H1 (cell line): ENCODE measurements at regions not wholly inside any gene's neighbourhood (a gene's known extent, or its start where the extent isn't known, plus 50 kb on each side); places are given as distances from the start of the nearest gene placed in this dataset.

Experiments
- CTCF ChIA-PET: fragments of 300-600 bp; sonication (Branson Sonifier 250); formaldehyde crosslinking; loops from one replicate; lab custom pipeline; 2021; ENCODE audit not compliant: partially characterized antibody; lab: Charles Lee
- POLR2A ChIA-PET: fragments of 300-600 bp; sonication (Branson Sonifier 250); formaldehyde crosslinking; loops from one replicate; lab custom pipeline; 2021; ENCODE audit warnings: inconsistent platforms; ENCODE audit not compliant: partially characterized antibody; lab: Charles Lee
- DNase-seq, 2 experiments: peaks; one replicate each; pipeline versions ENCODE4 v3.0.0 to v3.0.0-alpha.2; 2010 to 2022; ENCODE audit warnings: low spot score in 2 of 2, low read depth in 1 of 2, mixed read lengths in 1 of 2
- FAIRE-seq: peaks from 2 replicates; lab custom pipeline; 2011; peaks lifted over from hg19 to GRCh38; lab: Jason Lieb, UNC
- H2AFZ ChIP-seq: 2 replicates; pipeline ENCODE4 v1.8.1; 2012; ENCODE audit warnings: low read length, inconsistent platforms
- H2AK5ac ChIP-seq: 2 replicates; pipeline ENCODE4 v1.6.1; 2013; ENCODE audit warnings: low read depth, low read length
- H2BK120ac ChIP-seq: replicated peaks from 2 replicates; pipeline ENCODE3; 2013; ENCODE audit warnings: low read depth, low read length, inconsistent platforms
- H2BK12ac ChIP-seq: 2 replicates; pipeline ENCODE4 v1.6.1; 2013; ENCODE audit warnings: low read depth, low read length
- H2BK15ac ChIP-seq: 2 replicates; pipeline ENCODE4 v1.6.1; 2013; ENCODE audit warnings: low read length
- H2BK20ac ChIP-seq: 2 replicates; pipeline ENCODE4 v1.6.1; 2013; ENCODE audit warnings: low read length
- H2BK5ac ChIP-seq: 2 replicates; pipeline ENCODE4 v1.6.1; 2013; ENCODE audit warnings: low read depth, low read length
- H3K14ac ChIP-seq: 2 replicates; pipeline ENCODE4 v1.6.1; 2013; ENCODE audit warnings: inconsistent platforms; ENCODE audit not compliant: insufficient read length
- H3K18ac ChIP-seq: 2 replicates; pipeline ENCODE4 v1.6.1; 2013; ENCODE audit warnings: low read length; ENCODE audit errors: extremely low read depth
- H3K23ac ChIP-seq: 2 replicates; pipeline ENCODE4 v1.6.1; 2013; ENCODE audit warnings: inconsistent platforms; ENCODE audit not compliant: insufficient read length
- H3K23me2 ChIP-seq: 2 replicates; pipeline ENCODE4 v1.6.1; 2013; ENCODE audit warnings: low read depth, low read length
- H3K27ac ChIP-seq: 2 replicates; pipeline ENCODE4 v1.6.1; 2011; ENCODE audit warnings: low read depth, low read length, inconsistent platforms
- H3K27me3 ChIP-seq, 4 experiments: replicated peaks in 1 of 4; 1 replicate in 1 of 4; 2 replicates in 3 of 4; pipeline versions ENCODE4 v1.6.1 to v1.8.1; 2011 to 2013; ENCODE audit warnings: low read length in 3 of 4, mild to moderate bottlenecking in 3 of 4, inconsistent platforms in 2 of 4, mixed read lengths in 2 of 4, moderate library complexity in 1 of 4; ENCODE audit not compliant: control insufficient read depth in 3 of 4, insufficient read depth in 3 of 4; ENCODE audit errors: extremely low read depth in 1 of 4
- H3K36me3 ChIP-seq, 4 experiments: 2 replicates each; pipeline versions ENCODE4 v1.6.1 to v1.8.1; 2011 to 2013; ENCODE audit warnings: mild to moderate bottlenecking in 4 of 4, low read length in 3 of 4, moderate library complexity in 2 of 4, control low read depth in 1 of 4, inconsistent platforms in 1 of 4; ENCODE audit not compliant: insufficient read depth in 4 of 4, control insufficient read depth in 2 of 4
- H3K4ac ChIP-seq: replicated peaks from 2 replicates; pipeline ENCODE3; 2013; ENCODE audit warnings: low read length, low read depth, mixed read lengths, inconsistent platforms; ENCODE audit not compliant: insufficient read length
- H3K4me1 ChIP-seq, 4 experiments: replicated peaks in 1 of 4; 1 replicate in 1 of 4; 2 replicates in 3 of 4; pipeline versions ENCODE4 v1.6.1 to v1.8.1; 2011 to 2013; ENCODE audit warnings: low read length in 3 of 4, inconsistent platforms in 2 of 4, mixed read lengths in 1 of 4; ENCODE audit not compliant: insufficient read depth in 4 of 4, control insufficient read depth in 3 of 4
- H3K4me2 ChIP-seq, 2 experiments: 2 replicates each; pipeline versions ENCODE4 v1.6.1 to v1.8.1; 2011 to 2013; ENCODE audit warnings: low read depth in 2 of 2, low read length in 2 of 2, control low read depth in 1 of 2, inconsistent platforms in 1 of 2, mild to moderate bottlenecking in 1 of 2; ENCODE audit not compliant: insufficient read depth in 1 of 2
- H3K4me3 ChIP-seq, 4 experiments: fragments of 200-600, 300-600 bp in 1 of 4; sonication (generic), shearing (Covaris generic), sonication (Bioruptor Twin) in 1 of 4; 2 replicates each; pipeline versions ENCODE4 v1.5.1 to v1.8.1; 2011 to 2016; ENCODE audit warnings: low read length in 4 of 4, low read depth in 3 of 4, control low read depth in 2 of 4, inconsistent platforms in 2 of 4, mild to moderate bottlenecking in 2 of 4, mixed read lengths in 1 of 4, moderate library complexity in 1 of 4; ENCODE audit not compliant: insufficient read depth in 2 of 4; ENCODE audit errors: extremely low read depth in 1 of 4
- H3K56ac ChIP-seq: replicated peaks from 2 replicates; pipeline ENCODE3; 2013; ENCODE audit warnings: low read depth, mild to moderate bottlenecking, mixed read lengths, low read length, inconsistent platforms; ENCODE audit not compliant: insufficient read length
- H3K79me1 ChIP-seq: 2 replicates; pipeline ENCODE4 v1.6.1; 2013; ENCODE audit warnings: low read depth, low read length, control low read depth
- H3K79me2 ChIP-seq, 2 experiments: 2 replicates each; pipeline versions ENCODE4 v1.6.1 to v1.8.1; 2012 to 2013; ENCODE audit warnings: low read length in 2 of 2, mild to moderate bottlenecking in 2 of 2, inconsistent platforms in 1 of 2; ENCODE audit not compliant: insufficient read depth in 2 of 2, control insufficient read depth in 1 of 2
- H3K9ac ChIP-seq, 4 experiments: replicated peaks in 1 of 4; 1 replicate in 1 of 4; 2 replicates in 3 of 4; pipeline versions ENCODE4 v1.6.1 to v1.8.1; 2011 to 2013; ENCODE audit warnings: low read depth in 3 of 4, low read length in 3 of 4, control low read depth in 2 of 4, mild to moderate bottlenecking in 2 of 4, moderate library complexity in 2 of 4, inconsistent platforms in 1 of 4; ENCODE audit errors: extremely low read depth in 1 of 4
- H3K9me3 ChIP-seq, 2 experiments: 2 replicates each; pipeline versions ENCODE4 v1.6.1 to v1.8.1; 2012 to 2013; ENCODE audit warnings: mild to moderate bottlenecking in 2 of 2, moderate library complexity in 2 of 2, control low read depth in 1 of 2, inconsistent platforms in 1 of 2, low read depth in 1 of 2, low read length in 1 of 2, mixed read lengths in 1 of 2; ENCODE audit not compliant: insufficient read depth in 2 of 2
- H4K20me1 ChIP-seq, 2 experiments: replicated peaks in 1 of 2; 2 replicates each; pipeline versions ENCODE3 to v1.8.1; 2011 to 2013; ENCODE audit warnings: inconsistent platforms in 2 of 2, low read length in 2 of 2, mild to moderate bottlenecking in 1 of 2; ENCODE audit not compliant: insufficient read depth in 2 of 2, control insufficient read depth in 1 of 2
- H4K5ac ChIP-seq: 2 replicates; pipeline ENCODE4 v1.6.1; 2013; ENCODE audit warnings: low read length, low read depth, mixed read lengths, inconsistent platforms; ENCODE audit not compliant: insufficient read length
- H4K8ac ChIP-seq: 2 replicates; pipeline ENCODE4 v1.8.0; 2013; ENCODE audit warnings: mild to moderate bottlenecking, moderate library complexity, low read length, inconsistent platforms; ENCODE audit not compliant: insufficient read depth; ENCODE audit errors: extremely low read depth
- H4K91ac ChIP-seq: replicated peaks from 2 replicates; pipeline ENCODE3; 2013; ENCODE audit warnings: low read length, mixed read lengths, inconsistent platforms; ENCODE audit not compliant: insufficient read length
- BCL11A ChIP-seq, 2 experiments: IDR thresholded peaks; one replicate each; pipeline ENCODE4 v1.6.1; 2011; ENCODE audit warnings: low read depth in 2 of 2, low read length in 2 of 2, mild to moderate bottlenecking in 2 of 2
- CBX5 ChIP-seq: fragments of 300-800, 300-1000 bp; sonication (generic); IDR thresholded peaks from 2 replicates; pipeline ENCODE4 v1.7.1; 2016; ENCODE audit warnings: antibody characterized with exemption, low read length, low read depth
- CBX8 ChIP-seq: fragments of 300-800, 300-1000 bp; sonication (generic); IDR thresholded peaks from 2 replicates; pipeline ENCODE4 v1.7.1; 2016; ENCODE audit warnings: low read depth, low read length, borderline replicate concordance
- EP300 ChIP-seq, 2 experiments: IDR thresholded peaks; 1 replicate in 1 of 2; 2 replicates in 1 of 2; pipeline ENCODE4 v1.6.1; 2011 to 2012; ENCODE audit warnings: low read depth in 2 of 2, low read length in 2 of 2, mild to moderate bottlenecking in 2 of 2, borderline replicate concordance in 1 of 2, inconsistent platforms in 1 of 2, moderate library complexity in 1 of 2
- GTF2F1 ChIP-seq: IDR thresholded peaks from 2 replicates; pipeline ENCODE4 v1.6.1; 2012; ENCODE audit warnings: low read depth, low read length, improper control_type of control experiment, borderline replicate concordance
- HDAC6 ChIP-seq: IDR thresholded peaks from one replicate; pipeline ENCODE4 v1.7.1; 2012; ENCODE audit warnings: low read depth, mild to moderate bottlenecking, inconsistent platforms, low read length, moderate library complexity
- RNF2 ChIP-seq: fragments of 200-900, 300-1000 bp; sonication (generic); IDR thresholded peaks from 2 replicates; pipeline ENCODE4 v1.7.1; 2016; ENCODE audit warnings: borderline replicate concordance, low read depth, mild to moderate bottlenecking, antibody characterized with exemption, low read length; ENCODE audit not compliant: poor library complexity, severe bottlenecking; ENCODE audit errors: missing control alignments
- SIN3A ChIP-seq, 2 experiments: IDR thresholded peaks in 1 of 2; conservative IDR thresholded peaks in 1 of 2; 2 replicates each; pipeline ENCODE4 v1.6.1; 2011 to 2012; ENCODE audit warnings: low read length in 2 of 2, improper control_type of control experiment in 1 of 2, low read depth in 1 of 2, mild to moderate bottlenecking in 1 of 2
- SP4 ChIP-seq: IDR thresholded peaks from 2 replicates; pipeline ENCODE4 v1.6.1; 2012; ENCODE audit warnings: low read length, inconsistent platforms
- TCF12 ChIP-seq: IDR thresholded peaks from 2 replicates; pipeline ENCODE4 v1.6.1; 2011; ENCODE audit warnings: low read depth, mild to moderate bottlenecking, low read length
- TEAD4 ChIP-seq: IDR thresholded peaks from 2 replicates; pipeline ENCODE4 v1.6.1; 2012; ENCODE audit warnings: low read depth, low read length, inconsistent platforms, mixed read lengths
- USF2 ChIP-seq: IDR thresholded peaks from 2 replicates; pipeline ENCODE4 v1.6.1; 2011; ENCODE audit warnings: low read length, improper control_type of control experiment
- YY1 ChIP-seq: IDR thresholded peaks from 2 replicates; pipeline ENCODE4 v1.6.1; 2011; ENCODE audit warnings: low read depth, mild to moderate bottlenecking, low read length
- WGBS, 2 experiments: shearing (Covaris generic) in 1 of 2; methylation state at CpG; one replicate each; pipeline versions ENCODE4 v1.1.6 to v1.1.7; 2013 to 2015; ENCODE audit warnings: low lambda C conversion rate in 2 of 2, mixed read lengths in 2 of 2, inconsistent platforms in 1 of 2, low coverage in 1 of 2, missing lambda C conversion rate in 1 of 2; ENCODE audit not compliant: insufficient replicate concordance in 2 of 2, insufficient coverage in 1 of 2, insufficient read length in 1 of 2; ENCODE audit errors: extremely low coverage in 1 of 2, missing lambda C conversion rate in 1 of 2; 5-methylcytosine and 5-hydroxymethylcytosine counted together

GRCh38 chr5:38105801-38106200 is 152.6 kb upstream of the EGFLAM start:
- H3K4ac ChIP-seq: no peak overlapping the region
- H2BK20ac ChIP-seq: peak overlapping the region; percentile 56; the same call in 1 of the 2 replicates
- POLR2A ChIA-PET: no interaction called here
- H3K23me2 ChIP-seq: peaks cover 2% of the 10 kb centered on the region; the same call in 1 of the 2 replicates
- H3K14ac ChIP-seq: no peak overlapping the region
- no peak overlapping the region for H4K5ac ChIP-seq
- no peak overlapping the region for H3K4me2 ChIP-seq
- H2AK5ac ChIP-seq: peak overlapping the region; percentile 19; the same call in 1 of the 2 replicates
- no peak overlapping the region for H4K8ac ChIP-seq
- H4K91ac ChIP-seq: no peak overlapping the region
- peaks cover 1 to 12% (median 7%) of the 10 kb centered on the region in 4 experiments; a peak in 3 of 7 replicates for H3K4me1 ChIP-seq
- H3K9me3 ChIP-seq: no peaks in the 10 kb centered on the region
- FAIRE-seq (no peak), DNase-seq (no peak)
- no peaks in the 10 kb centered on the region for H3K36me3 ChIP-seq
- no peaks in the 10 kb centered on the region for H3K79me2 ChIP-seq
- no peaks in the 10 kb centered on the region for H4K20me1 ChIP-seq
- no peak overlapping the region for H2AFZ ChIP-seq
- H2BK12ac ChIP-seq: peak overlapping the region; percentile 32; the same call in 1 of the 2 replicates
- 0 out of 2 replicates have a peak overlapping the region, but pooled peaks have one; percentile 40 for H2BK15ac ChIP-seq
- no peak overlapping the region for H3K56ac ChIP-seq
- H3K27me3 ChIP-seq: peaks cover 0 to 2% (median under 1%) of the 10 kb centered on the region in 4 experiments; a peak in 2 of 7 replicates
- WGBS, 2 experiments: 95% methylated on average over 4 of the region's 4 CpGs; no CpG with 5 or more reads in 1 of the 2 experiments
- H3K18ac ChIP-seq: no peak overlapping the region
- H2BK5ac ChIP-seq: peak overlapping the region; percentile 67; the same call in 1 of the 2 replicates
- no peak overlapping the region for H3K23ac ChIP-seq
- H3K4me3 ChIP-seq: no peak overlapping the region
- no peak overlapping the region for H3K9ac ChIP-seq
- H3K27ac ChIP-seq: no peak overlapping the region
- no peak overlapping the region for H2BK120ac ChIP-seq
- H3K79me1 ChIP-seq: no peaks in the 10 kb centered on the region
- CTCF ChIA-PET: no interaction called here
- TF ChIP-seq SP4 (no peak), USF2 (no peak), BCL11A (IDR thresholded peaks at IDR 0.05; ENCODE audit: low read depth in 2 of 2, low read length in 2 of 2) (no peak), EP300 (IDR thresholded peaks at IDR 0.05; ENCODE audit: borderline replicate concordance in 1 of 2, low read depth in 2 of 2, low read length in 2 of 2) (no peak), CBX5 (no peak), HDAC6 (no peak), TCF12 (no peak), CBX8 (no peak), RNF2 (no peak), TEAD4 (no peak), SIN3A (conservative IDR thresholded peaks at IDR 0.05 in 1 of 2, IDR thresholded peaks at IDR 0.05 in 1 of 2; ENCODE audit: low read depth in 1 of 2, low read length in 2 of 2) (no peak), GTF2F1 (no peak), YY1 (no peak)
